Endothelial cell (in vitro differentiated cells): ENCODE measurements at regions not wholly inside any gene's neighbourhood (a gene's known extent, or its start where the extent isn't known, plus 50 kb on each side); places are given as distances from the start of the nearest gene placed in this dataset.
"Not testable (repeated sequence)": the region's sequence is repeated elsewhere in the genome, so short reads cannot be mapped to it uniquely, and the experiment has no call there.

Experiments used
- DNase-seq: peaks from one replicate; pipeline ENCODE4 v3.0.0; 2021; ENCODE audit warnings: low spot score
- H3K27ac Mint-ChIP-seq: one replicate; pipeline ENCODE4 v1.8.0; 2021; ENCODE audit warnings: mixed read lengths, inconsistent platforms; ENCODE audit not compliant: unreplicated experiment
- H3K27me3 Mint-ChIP-seq: one replicate; pipeline ENCODE4 v1.8.0; 2021; ENCODE audit warnings: mild to moderate bottlenecking, moderate library complexity, mixed read lengths, inconsistent platforms; ENCODE audit not compliant: unreplicated experiment
- H3K36me3 Mint-ChIP-seq: one replicate; pipeline ENCODE4 v1.8.0; 2021; ENCODE audit warnings: mild to moderate bottlenecking, low read depth, mixed read lengths, inconsistent platforms; ENCODE audit not compliant: unreplicated experiment
- H3K4me1 Mint-ChIP-seq: one replicate; pipeline ENCODE4 v1.8.0; 2021; ENCODE audit warnings: mild to moderate bottlenecking, mixed read lengths, inconsistent platforms; ENCODE audit not compliant: unreplicated experiment
- H3K4me3 Mint-ChIP-seq: one replicate; pipeline ENCODE4 v1.8.0; 2021; ENCODE audit warnings: mild to moderate bottlenecking, mixed read lengths, inconsistent platforms; ENCODE audit not compliant: unreplicated experiment
- H3K9me3 Mint-ChIP-seq: one replicate; pipeline ENCODE4 v1.8.0; 2021; ENCODE audit warnings: mixed read lengths, inconsistent platforms; ENCODE audit not compliant: unreplicated experiment
- TF ChIP-seq, protein P1 (sequence below): fragments of 200-600 bp; sonication (generic); IDR thresholded peaks from one replicate; pipeline ENCODE4 v1.5.0; 2021; ENCODE audit warnings: antibody characterized with exemption; ENCODE audit not compliant: unreplicated experiment

DNA sequence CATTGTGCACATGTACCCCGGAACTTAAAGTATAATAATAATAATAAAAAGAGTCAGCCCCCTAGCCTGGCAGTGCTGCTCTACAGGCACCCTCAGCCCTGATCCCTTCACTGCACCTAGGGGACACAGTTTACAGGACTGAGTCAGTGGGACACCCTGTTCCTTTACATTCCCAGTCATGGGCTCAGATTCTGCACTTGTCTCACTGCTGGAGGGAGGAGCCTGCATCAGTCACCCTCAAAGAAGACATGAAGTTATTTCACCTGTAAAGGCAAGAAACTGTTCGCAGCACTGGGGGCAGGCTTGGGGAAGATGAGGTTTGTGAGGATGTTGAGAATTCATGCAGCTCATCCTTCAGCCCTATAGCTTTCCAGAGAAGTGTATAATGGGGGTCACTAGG lies 50.7 kb upstream of the VPREB1 start:
- H3K9me3 Mint-ChIP-seq = no peaks in the 10 kb centered on the region
- no peak overlapping the region for H3K4me3 Mint-ChIP-seq
- H3K36me3 Mint-ChIP-seq = no peaks in the 10 kb centered on the region
- no peak for DNase-seq
- TF ChIP-seq, protein P1, sequence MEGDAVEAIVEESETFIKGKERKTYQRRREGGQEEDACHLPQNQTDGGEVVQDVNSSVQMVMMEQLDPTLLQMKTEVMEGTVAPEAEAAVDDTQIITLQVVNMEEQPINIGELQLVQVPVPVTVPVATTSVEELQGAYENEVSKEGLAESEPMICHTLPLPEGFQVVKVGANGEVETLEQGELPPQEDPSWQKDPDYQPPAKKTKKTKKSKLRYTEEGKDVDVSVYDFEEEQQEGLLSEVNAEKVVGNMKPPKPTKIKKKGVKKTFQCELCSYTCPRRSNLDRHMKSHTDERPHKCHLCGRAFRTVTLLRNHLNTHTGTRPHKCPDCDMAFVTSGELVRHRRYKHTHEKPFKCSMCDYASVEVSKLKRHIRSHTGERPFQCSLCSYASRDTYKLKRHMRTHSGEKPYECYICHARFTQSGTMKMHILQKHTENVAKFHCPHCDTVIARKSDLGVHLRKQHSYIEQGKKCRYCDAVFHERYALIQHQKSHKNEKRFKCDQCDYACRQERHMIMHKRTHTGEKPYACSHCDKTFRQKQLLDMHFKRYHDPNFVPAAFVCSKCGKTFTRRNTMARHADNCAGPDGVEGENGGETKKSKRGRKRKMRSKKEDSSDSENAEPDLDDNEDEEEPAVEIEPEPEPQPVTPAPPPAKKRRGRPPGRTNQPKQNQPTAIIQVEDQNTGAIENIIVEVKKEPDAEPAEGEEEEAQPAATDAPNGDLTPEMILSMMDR = no peak
- no peak overlapping the region for H3K27ac Mint-ChIP-seq
- H3K27me3 Mint-ChIP-seq = peaks cover 3% of the 10 kb centered on the region
- H3K4me1 Mint-ChIP-seq = no peaks in the 10 kb centered on the region

DNA sequence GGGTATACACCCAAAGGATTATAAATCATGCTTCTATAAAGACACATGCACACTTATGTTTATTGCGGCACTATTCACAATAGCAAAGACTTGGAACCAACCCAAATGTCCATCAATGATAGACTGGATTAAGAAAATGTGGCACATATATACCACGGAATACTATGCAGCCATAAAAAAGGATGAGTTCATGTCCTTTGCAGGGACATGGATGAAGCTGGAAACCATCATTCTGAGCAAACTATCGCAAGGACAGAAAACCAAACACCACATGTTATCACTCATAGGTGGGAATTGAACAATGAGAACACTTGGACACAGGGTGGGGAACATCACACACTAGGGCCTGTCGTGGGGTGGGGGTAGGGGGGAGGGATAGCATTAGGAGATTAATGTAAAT lies 51.1 kb upstream of the VPREB1 start:
- not testable (repeated sequence) for H3K9me3 Mint-ChIP-seq, H3K4me1 Mint-ChIP-seq, DNase-seq, H3K27me3 Mint-ChIP-seq, H3K4me3 Mint-ChIP-seq, H3K27ac Mint-ChIP-seq, H3K36me3 Mint-ChIP-seq

DNA sequence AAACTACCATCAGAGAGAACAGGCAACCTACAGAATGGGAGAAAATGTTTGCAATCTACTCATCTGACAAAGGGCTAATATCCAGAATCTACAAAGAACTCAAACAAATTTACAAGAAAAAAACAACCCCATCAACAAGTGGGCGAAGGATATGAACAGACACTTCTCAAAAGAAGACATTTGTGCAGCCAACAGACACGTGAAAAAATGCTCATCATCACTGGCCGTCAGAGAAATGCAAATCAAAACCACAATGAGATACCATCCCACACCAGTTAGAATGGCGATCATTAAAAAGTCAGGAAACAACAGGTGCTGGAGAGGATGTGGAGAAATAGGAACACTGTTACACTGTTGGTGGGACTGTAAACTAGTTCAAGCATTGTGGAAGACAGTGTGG lies 51.6 kb upstream of the VPREB1 start:
- not testable (repeated sequence) for H3K4me1 Mint-ChIP-seq, H3K27me3 Mint-ChIP-seq

DNA sequence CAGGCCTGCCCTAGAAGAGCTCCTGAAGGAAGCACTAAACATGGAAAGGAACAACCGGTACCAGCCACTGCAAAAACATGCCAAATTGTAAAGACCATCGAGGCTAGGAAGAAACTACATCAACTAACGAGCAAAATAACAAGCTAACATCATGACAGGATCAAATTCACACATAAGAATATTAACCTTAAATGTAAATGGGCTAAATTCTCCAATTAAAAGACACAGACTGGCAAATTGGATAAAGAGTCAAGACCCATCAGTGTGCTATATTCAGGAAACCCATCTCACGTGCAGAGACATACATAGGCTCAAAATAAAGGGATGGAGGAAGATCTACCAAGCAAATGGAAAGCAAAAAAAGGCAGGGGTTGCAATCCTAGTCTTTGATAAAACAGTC lies 54.8 kb upstream of the VPREB1 start:
- H3K36me3 Mint-ChIP-seq, H3K27me3 Mint-ChIP-seq, H3K4me3 Mint-ChIP-seq, H3K4me1 Mint-ChIP-seq, H3K27ac Mint-ChIP-seq, DNase-seq, H3K9me3 Mint-ChIP-seq: not testable (repeated sequence)

More for the DNA sequence above, 51.6 kb upstream of the VPREB1 start:
- not testable (repeated sequence) for H3K9me3 Mint-ChIP-seq, H3K4me3 Mint-ChIP-seq, DNase-seq, H3K27ac Mint-ChIP-seq, H3K36me3 Mint-ChIP-seq

DNA sequence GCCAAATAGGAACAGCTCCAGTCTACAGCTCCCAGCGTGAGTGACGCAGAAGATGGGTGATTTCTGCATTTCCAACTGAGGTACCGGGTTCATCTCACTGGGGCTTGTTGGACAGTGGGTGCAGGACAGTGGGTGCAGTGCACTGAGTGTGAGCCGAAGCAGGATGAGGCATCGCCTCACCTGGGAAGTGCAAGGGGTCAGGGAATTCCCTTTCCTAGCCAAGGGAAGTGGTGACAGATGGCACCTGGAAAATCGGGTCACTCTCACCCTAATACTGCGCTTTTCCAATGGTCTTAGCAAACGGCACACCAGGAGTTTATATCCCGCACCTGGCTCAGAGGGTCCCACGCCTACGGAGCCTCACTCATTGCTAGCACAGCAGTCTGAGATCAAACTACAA lies 56.7 kb upstream of the VPREB1 start:
- not testable (repeated sequence) for H3K4me1 Mint-ChIP-seq, H3K36me3 Mint-ChIP-seq, DNase-seq, H3K27me3 Mint-ChIP-seq, H3K4me3 Mint-ChIP-seq, H3K9me3 Mint-ChIP-seq, H3K27ac Mint-ChIP-seq

DNA sequence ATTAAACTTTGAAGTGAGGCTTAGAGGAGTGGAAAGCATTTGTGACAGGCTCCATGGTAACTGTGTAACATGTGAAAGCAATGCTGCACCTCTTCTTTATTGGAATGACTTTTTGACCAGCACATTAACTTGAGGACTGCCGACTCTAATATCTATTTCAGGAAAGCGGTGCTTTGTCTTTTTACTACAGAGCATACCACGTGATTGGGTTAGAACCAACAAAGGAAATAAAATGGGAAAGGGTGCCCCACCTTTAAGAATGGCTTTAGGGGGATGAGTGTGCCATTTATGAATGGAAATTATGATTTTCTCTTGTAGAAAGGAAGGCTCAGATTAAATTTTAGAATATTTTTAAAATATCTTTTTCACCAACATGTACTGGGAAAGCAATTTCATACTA lies 57.3 kb upstream of the VPREB1 start:
- TF ChIP-seq, protein P1 = no peak
- H3K36me3 Mint-ChIP-seq = no peaks in the 10 kb centered on the region
- H3K27me3 Mint-ChIP-seq = peaks cover 8% of the 10 kb centered on the region
- H3K4me1 Mint-ChIP-seq = no peaks in the 10 kb centered on the region
- DNase-seq = no peak
- no peak overlapping the region for H3K4me3 Mint-ChIP-seq
- H3K9me3 Mint-ChIP-seq = no peaks in the 10 kb centered on the region
- H3K27ac Mint-ChIP-seq = no peak overlapping the region

DNA sequence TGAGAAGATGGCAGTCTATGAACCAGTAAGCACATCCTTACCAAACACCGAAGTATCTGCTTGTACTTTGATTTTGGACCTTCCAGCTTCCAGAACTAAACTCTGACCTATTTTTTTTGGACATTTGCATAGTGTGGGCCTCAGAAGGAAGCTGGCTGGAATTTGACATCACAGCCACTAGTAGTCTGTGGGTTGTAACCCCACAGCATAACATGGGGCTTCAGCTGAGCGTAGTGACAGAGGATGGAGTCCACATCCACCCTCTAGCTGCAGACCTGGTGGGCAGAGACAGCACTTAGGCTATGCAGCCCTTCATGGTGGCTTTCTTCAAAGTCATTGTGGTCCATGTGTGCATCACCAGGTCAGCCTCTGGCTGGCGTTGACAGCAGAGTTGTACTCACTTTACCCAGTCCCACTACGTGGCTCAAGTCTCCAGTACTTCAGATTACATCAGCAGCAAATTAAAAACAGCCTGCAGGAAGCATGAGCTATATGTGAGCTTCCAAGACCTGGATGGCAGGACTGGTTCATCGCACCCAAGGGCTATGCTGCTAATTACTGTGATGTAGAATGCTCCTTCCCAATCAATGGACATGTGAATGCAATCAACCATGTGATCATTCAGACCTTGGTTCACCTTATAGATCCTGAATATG lies 58.6 kb upstream of the VPREB1 start:
- H3K9me3 Mint-ChIP-seq = no peaks in the 10 kb centered on the region
- TF ChIP-seq, protein P1 = no peak
- H3K27me3 Mint-ChIP-seq = peaks cover 8% of the 10 kb centered on the region
- H3K27ac Mint-ChIP-seq = no peak overlapping the region
- H3K4me3 Mint-ChIP-seq = no peak overlapping the region
- H3K4me1 Mint-ChIP-seq = no peaks in the 10 kb centered on the region
- H3K36me3 Mint-ChIP-seq = no peaks in the 10 kb centered on the region
- DNase-seq = no peak
